ACC112 (cell line): ENCODE measurements at regions not wholly inside any gene's neighbourhood (a gene's known extent, or its start where the extent isn't known, plus 50 kb on each side); places are given as distances from the start of the nearest gene placed in this dataset.
"Not testable (repeated sequence)": the region's sequence is repeated elsewhere in the genome, so short reads cannot be mapped to it uniquely, and the experiment has no call there.

Source experiments
- H2AFZ ChIP-seq: fragments of 200-600 bp; sonication (generic); one replicate; pipeline ENCODE4 v1.6.0; 2017; ENCODE audit warnings: antibody characterized with exemption, low read length; ENCODE audit not compliant: unreplicated experiment
- H3K27ac ChIP-seq: fragments of 200-600 bp; sonication (generic); 2 replicates; pipeline ENCODE4 v1.5.1; 2014; ENCODE audit warnings: low read depth, mild to moderate bottlenecking, antibody characterized with exemption, low read length, moderate library complexity
- H3K27me3 ChIP-seq: fragments of 200-600 bp; sonication (generic); 2 replicates; pipeline ENCODE4 v1.6.1; 2014; ENCODE audit warnings: mild to moderate bottlenecking, antibody characterized with exemption, low read length, moderate library complexity, mixed read lengths; ENCODE audit not compliant: insufficient read depth
- H3K36me3 ChIP-seq: fragments of 200-600 bp; sonication (generic); 2 replicates; pipeline ENCODE4 v1.6.1; 2016; ENCODE audit warnings: mild to moderate bottlenecking, antibody characterized with exemption, low read length, moderate library complexity, mixed read lengths; ENCODE audit not compliant: insufficient read depth
- H3K4me1 ChIP-seq: fragments of 200-600 bp; sonication (generic); one replicate; pipeline ENCODE4 v1.6.1; 2016; ENCODE audit warnings: low read length, mixed read lengths; ENCODE audit not compliant: insufficient read depth, unreplicated experiment, control insufficient read depth
- H3K4me3 ChIP-seq: fragments of 200-600 bp; sonication (generic); 2 replicates; pipeline ENCODE4 v1.5.1; 2014; ENCODE audit warnings: mild to moderate bottlenecking, low read depth, low read length
- H3K79me2 ChIP-seq: fragments of 200-600 bp; sonication (generic); one replicate; pipeline ENCODE4 v1.6.0; 2016; ENCODE audit warnings: low read length; ENCODE audit not compliant: control insufficient read depth, unreplicated experiment, insufficient read depth

- H3K36me3 ChIP-seq, H2AFZ ChIP-seq, H3K79me2 ChIP-seq, H3K27ac ChIP-seq, H3K4me1 ChIP-seq, H3K27me3 ChIP-seq, H3K4me3 ChIP-seq: not testable (repeated sequence)
Observed at GRCh38 chr12:74269355-74269754, 268.3 kb upstream of the ATXN7L3B start.

GRCh38 chr12:74280156-74280655 is 257.4 kb upstream of the ATXN7L3B start:
- H2AFZ ChIP-seq: no peak overlapping the region
- H3K36me3 ChIP-seq: no peaks in the 10 kb centered on the region
- peaks cover 8% of the 10 kb centered on the region; the same call in 1 of the 2 replicates for H3K27me3 ChIP-seq
- H3K79me2 ChIP-seq: no peaks in the 10 kb centered on the region
- no peaks in the 10 kb centered on the region for H3K4me1 ChIP-seq
- no peak overlapping the region for H3K4me3 ChIP-seq
- no peak overlapping the region for H3K27ac ChIP-seq

DNA sequence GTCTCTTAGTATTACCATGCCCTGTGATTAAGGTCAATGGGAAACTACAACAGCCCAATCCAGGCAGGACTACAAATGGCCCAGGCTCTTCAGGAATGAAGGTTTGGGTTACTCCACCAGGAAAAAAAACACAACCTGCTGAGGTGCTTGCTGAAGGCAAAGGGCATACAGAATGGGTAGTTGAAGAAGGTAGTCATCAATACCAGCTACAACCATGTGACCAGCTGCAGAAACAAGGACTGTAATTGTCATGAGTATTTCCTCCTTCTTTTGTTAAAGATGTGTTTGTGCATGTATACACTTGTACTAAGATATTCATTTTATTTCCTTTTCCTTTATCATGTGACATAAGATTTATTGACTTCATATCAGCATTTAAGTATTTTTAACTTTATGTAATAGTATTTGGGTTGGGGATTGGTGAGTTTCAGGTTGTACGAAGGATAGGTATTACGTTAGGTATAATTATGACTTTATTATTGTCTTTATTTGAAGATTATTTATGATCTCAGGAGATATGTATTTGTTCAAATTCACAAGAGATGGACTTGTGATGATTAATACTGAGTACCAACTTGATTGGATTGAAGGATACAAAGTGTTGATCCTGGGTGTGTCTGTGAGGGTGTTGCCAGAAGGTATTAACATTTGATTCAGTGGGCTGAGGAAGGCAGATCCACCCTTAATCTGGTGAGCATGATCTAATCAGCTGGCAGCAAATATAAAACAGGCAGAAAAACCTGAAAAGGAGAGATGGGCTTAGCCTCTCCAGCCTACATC is 256.0 kb upstream of the ATXN7L3B start:
- H3K4me3 ChIP-seq, H3K79me2 ChIP-seq, H3K36me3 ChIP-seq, H2AFZ ChIP-seq, H3K4me1 ChIP-seq, H3K27ac ChIP-seq: not testable (repeated sequence)
- peaks cover 17% of the 10 kb centered on the region; the same call in 1 of the 2 replicates for H3K27me3 ChIP-seq

GRCh38 chr12:74283646-74284045 is 254.0 kb upstream of the ATXN7L3B start:
- H3K4me3 ChIP-seq: no peak overlapping the region
- H3K27me3 ChIP-seq: peaks cover 27% of the 10 kb centered on the region
- H3K4me1 ChIP-seq: no peaks in the 10 kb centered on the region
- no peaks in the 10 kb centered on the region for H3K79me2 ChIP-seq
- H3K36me3 ChIP-seq: no peaks in the 10 kb centered on the region
- no peak overlapping the region for H2AFZ ChIP-seq
- no peak overlapping the region for H3K27ac ChIP-seq

DNA sequence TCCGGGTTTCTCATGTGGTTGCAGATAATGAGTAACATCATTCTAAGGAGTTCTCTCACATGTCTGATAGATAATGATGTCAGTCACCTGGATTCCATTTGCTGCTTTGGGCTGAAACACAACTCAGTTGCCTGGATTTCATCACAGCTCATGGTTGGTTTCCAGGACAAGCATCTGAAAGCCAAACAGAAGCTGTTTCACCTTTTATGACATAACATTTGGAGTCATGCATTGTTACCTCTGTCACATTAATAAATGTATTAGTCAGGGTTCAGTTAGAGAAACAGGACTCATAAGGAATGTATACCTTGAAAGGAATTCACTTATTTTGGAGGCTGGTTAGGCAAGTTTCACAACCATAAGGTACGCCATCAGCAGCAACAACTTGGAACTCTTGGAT is 251.9 kb upstream of the ATXN7L3B start:
- Histone ChIP-seq H3K27me3 (peaks cover 35% of the 10 kb centered on the region), H3K27ac (no peak overlapping the region), H3K4me3 (no peak overlapping the region), H3K4me1 (no peaks in the 10 kb centered on the region), H3K79me2 (no peaks in the 10 kb centered on the region), H2AFZ (no peak overlapping the region), H3K36me3 (no peaks in the 10 kb centered on the region)

- Histone ChIP-seq H3K4me3 (no peak overlapping the region), H3K79me2 (no peaks in the 10 kb centered on the region), H3K27ac (no peak overlapping the region), H3K4me1 (no peaks in the 10 kb centered on the region), H3K36me3 (no peaks in the 10 kb centered on the region), H3K27me3 (peaks cover 37% of the 10 kb centered on the region), H2AFZ (no peak overlapping the region)
Observed at GRCh38 chr12:74286254-74286653, 251.4 kb upstream of the ATXN7L3B start.

GRCh38 chr12:74292351-74293194 is 245.1 kb upstream of the ATXN7L3B start:
- Histone ChIP-seq H3K4me1 (no peaks in the 10 kb centered on the region), H3K27ac (no peak overlapping the region), H3K27me3 (peaks cover 14% of the 10 kb centered on the region), H3K36me3 (no peaks in the 10 kb centered on the region), H2AFZ (no peak overlapping the region), H3K4me3 (no peak overlapping the region), H3K79me2 (no peaks in the 10 kb centered on the region)

- H3K36me3 ChIP-seq: no peaks in the 10 kb centered on the region
- H3K27ac ChIP-seq: no peak overlapping the region
- H3K79me2 ChIP-seq: no peaks in the 10 kb centered on the region
- H3K4me1 ChIP-seq: no peaks in the 10 kb centered on the region
- H3K4me3 ChIP-seq: no peak overlapping the region
- peaks cover 10% of the 10 kb centered on the region for H3K27me3 ChIP-seq
- H2AFZ ChIP-seq: no peak overlapping the region
Observed at GRCh38 chr12:74293689-74294131, 243.9 kb upstream of the ATXN7L3B start.

DNA sequence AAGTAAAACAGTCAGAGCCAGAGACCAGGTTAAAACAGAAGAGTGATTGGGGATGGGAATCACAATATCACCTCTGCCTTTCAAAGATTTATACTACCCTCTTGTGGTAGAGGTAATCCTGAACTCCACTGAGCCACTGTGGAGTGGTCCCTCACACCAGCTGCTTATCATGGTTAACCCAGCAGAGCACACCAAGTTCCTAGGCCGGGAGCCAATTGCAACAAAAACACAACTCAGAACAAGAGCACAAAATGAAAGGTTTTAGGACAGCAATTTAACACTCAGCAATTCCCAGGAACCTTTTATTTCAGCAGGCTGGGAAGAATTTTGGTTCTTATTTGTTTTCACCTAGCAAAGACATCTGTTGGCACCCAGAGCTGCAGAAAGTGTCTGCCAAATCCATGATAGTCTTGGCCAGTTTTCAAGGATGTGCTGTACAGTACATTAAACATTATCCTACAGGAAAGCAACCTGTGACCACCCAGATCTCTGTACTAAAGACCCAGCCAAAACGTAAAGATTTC is 220.5 kb upstream of the ATXN7L3B start:
- peak overlapping the region; percentile 64 for H2AFZ ChIP-seq
- no peak overlapping the region for H3K4me3 ChIP-seq
- H3K79me2 ChIP-seq: no peaks in the 10 kb centered on the region
- no peak overlapping the region for H3K27ac ChIP-seq
- H3K27me3 ChIP-seq: peaks cover 5% of the 10 kb centered on the region
- H3K4me1 ChIP-seq: peaks cover 13% of the 10 kb centered on the region
- H3K36me3 ChIP-seq: no peaks in the 10 kb centered on the region

DNA sequence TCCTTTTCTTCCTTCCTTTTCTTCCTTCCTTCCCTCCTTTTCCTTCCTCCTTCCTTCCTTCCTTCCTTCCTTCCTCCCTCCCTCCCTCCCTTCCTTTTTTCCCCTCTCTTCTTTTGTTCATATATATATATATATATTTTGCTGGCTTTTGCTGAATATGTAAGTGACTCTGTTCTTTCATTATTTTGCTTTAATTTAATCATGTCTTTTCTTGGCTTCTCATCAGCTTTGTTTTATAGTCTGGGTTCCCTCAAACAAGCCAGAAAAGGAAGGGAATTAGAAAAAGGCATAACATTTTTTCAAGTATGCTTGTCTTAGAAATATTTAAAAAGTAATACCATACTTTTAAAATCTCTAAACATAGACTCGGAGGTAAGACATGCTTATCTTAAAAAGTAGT is 219.9 kb upstream of the ATXN7L3B start:
- Histone ChIP-seq H3K79me2 (no peaks in the 10 kb centered on the region), H3K27ac (no peak overlapping the region), H2AFZ (peak overlapping the region; percentile 22), H3K27me3 (peaks cover 5% of the 10 kb centered on the region), H3K4me1 (peaks cover 13% of the 10 kb centered on the region), H3K4me3 (no peak overlapping the region), H3K36me3 (no peaks in the 10 kb centered on the region)
